ENCODE measurements at regions not wholly inside any gene's neighbourhood (a gene's known extent, or its start where the extent isn't known, plus 50 kb on each side); places are given as distances from the start of the nearest gene placed in this dataset.

GRCh38 chr4:160019936-160020335 lies 917.1 kb downstream of the RAPGEF2 start:
- no peak overlapping the region for H3K27ac Mint-ChIP-seq (ENCODE audit: unreplicated experiment)
- H4K20me1 ChIP-seq (ENCODE audit: insufficient read depth, low read length), result no peaks in the 10 kb centered on the region
- no peak overlapping the region for H3K27ac ChIP-seq (ENCODE audit: low read depth, low read length)
- H3K4me3 Mint-ChIP-seq (ENCODE audit: unreplicated experiment), result no peak overlapping the region
- no peaks in the 10 kb centered on the region for H3K27me3 ChIP-seq (ENCODE audit: insufficient read depth, low read length)
- H3K36me3 ChIP-seq (ENCODE audit: insufficient read depth, low read length), result no peaks in the 10 kb centered on the region
- TF ChIP-seq CTCF (IDR thresholded peaks at IDR 0.05; ENCODE audit: insufficient read depth, low read depth, low read length) (no peak), EZH2 (IDR thresholded peaks at IDR 0.05; ENCODE audit: insufficient read depth, low read length) (no peak)
- FAIRE-seq (no peak), DNase-seq (ENCODE audit: low read depth) (no peak)
- H3K4me3 ChIP-seq (ENCODE audit: insufficient read depth, low read depth, low read length), result no peak overlapping the region
- H3K9me3 Mint-ChIP-seq (ENCODE audit: unreplicated experiment), result peaks cover 1% of the 10 kb centered on the region
- H3K4me1 ChIP-seq (ENCODE audit: insufficient read depth, low read length), result no peaks in the 10 kb centered on the region
- no peaks in the 10 kb centered on the region for H3K4me1 Mint-ChIP-seq (ENCODE audit: low read depth, unreplicated experiment)
- no peaks in the 10 kb centered on the region for H3K36me3 Mint-ChIP-seq (ENCODE audit: low read depth, unreplicated experiment)
- H3K9me3 ChIP-seq (ENCODE audit: insufficient read depth, low read depth, low read length), result no peaks in the 10 kb centered on the region
- no peak overlapping the region for H3K9ac ChIP-seq (ENCODE audit: low read length)
- H3K79me2 ChIP-seq (ENCODE audit: insufficient read depth, low read length), result no peaks in the 10 kb centered on the region
- H2AFZ ChIP-seq (ENCODE audit: low read depth, low read length), result no peak overlapping the region
- peaks cover 2% of the 10 kb centered on the region for H3K27me3 Mint-ChIP-seq (ENCODE audit: low read depth, unreplicated experiment)
- no peak overlapping the region for H3K4me2 ChIP-seq (ENCODE audit: low read length)

- Histone ChIP-seq H3K4me1 (ENCODE audit: insufficient read depth, low read length) (no peaks in the 10 kb centered on the region), H3K27me3 (ENCODE audit: insufficient read depth, low read length) (no peaks in the 10 kb centered on the region), H3K36me3 (ENCODE audit: insufficient read depth, low read length) (no peaks in the 10 kb centered on the region), H4K20me1 (ENCODE audit: insufficient read depth, low read length) (no peaks in the 10 kb centered on the region), H3K9ac (ENCODE audit: low read length) (no peak overlapping the region), H2AFZ (ENCODE audit: low read depth, low read length) (no peak overlapping the region), H3K4me2 (ENCODE audit: low read length) (no peak overlapping the region), H3K9me3 (ENCODE audit: insufficient read depth, low read depth, low read length) (no peaks in the 10 kb centered on the region), H3K79me2 (ENCODE audit: insufficient read depth, low read length) (no peaks in the 10 kb centered on the region), H3K27ac (ENCODE audit: low read depth, low read length) (no peak overlapping the region), H3K4me3 (ENCODE audit: insufficient read depth, low read depth, low read length) (no peak overlapping the region)
- Mint-ChIP-seq H3K9me3 (ENCODE audit: unreplicated experiment) (peaks cover 1% of the 10 kb centered on the region), H3K4me3 (ENCODE audit: unreplicated experiment) (no peak overlapping the region), H3K27me3 (ENCODE audit: low read depth, unreplicated experiment) (no peaks in the 10 kb centered on the region), H3K4me1 (ENCODE audit: low read depth, unreplicated experiment) (peaks cover 3% of the 10 kb centered on the region), H3K36me3 (ENCODE audit: low read depth, unreplicated experiment) (no peaks in the 10 kb centered on the region), H3K27ac (ENCODE audit: unreplicated experiment) (no peak overlapping the region)
- DNase-seq (ENCODE audit: low read depth) (no peak), FAIRE-seq (no peak)
- no peak for TF ChIP-seq CTCF (IDR thresholded peaks at IDR 0.05; ENCODE audit: insufficient read depth, low read depth, low read length)
- TF ChIP-seq EZH2 (IDR thresholded peaks at IDR 0.05; ENCODE audit: insufficient read depth, low read length), result no peak
Observed at GRCh38 chr4:160020804-160021203, 917.9 kb downstream of the RAPGEF2 start.

GRCh38 chr4:160021870-160022269 lies 919.0 kb downstream of the RAPGEF2 start:
- no peaks in the 10 kb centered on the region for H3K79me2 ChIP-seq (ENCODE audit: insufficient read depth, low read length)
- FAIRE-seq, result no peak
- no peak overlapping the region for H3K27ac ChIP-seq (ENCODE audit: low read depth, low read length)
- TF ChIP-seq EZH2 (IDR thresholded peaks at IDR 0.05; ENCODE audit: insufficient read depth, low read length), result no peak
- TF ChIP-seq CTCF (IDR thresholded peaks at IDR 0.05; ENCODE audit: insufficient read depth, low read depth, low read length), result no peak
- H4K20me1 ChIP-seq (ENCODE audit: insufficient read depth, low read length), result no peaks in the 10 kb centered on the region
- H3K9ac ChIP-seq (ENCODE audit: low read length), result no peak overlapping the region
- H3K27ac Mint-ChIP-seq (ENCODE audit: unreplicated experiment), result no peak overlapping the region
- no peaks in the 10 kb centered on the region for H3K27me3 Mint-ChIP-seq (ENCODE audit: low read depth, unreplicated experiment)
- no peaks in the 10 kb centered on the region for H3K4me1 ChIP-seq (ENCODE audit: insufficient read depth, low read length)
- H3K27me3 ChIP-seq (ENCODE audit: insufficient read depth, low read length), result no peaks in the 10 kb centered on the region
- no peak overlapping the region for H3K4me3 Mint-ChIP-seq (ENCODE audit: unreplicated experiment)
- no peaks in the 10 kb centered on the region for H3K9me3 ChIP-seq (ENCODE audit: insufficient read depth, low read depth, low read length)
- DNase-seq (ENCODE audit: low read depth), result no peak
- no peaks in the 10 kb centered on the region for H3K36me3 ChIP-seq (ENCODE audit: insufficient read depth, low read length)
- peaks cover 1% of the 10 kb centered on the region for H3K9me3 Mint-ChIP-seq (ENCODE audit: unreplicated experiment)
- no peaks in the 10 kb centered on the region for H3K36me3 Mint-ChIP-seq (ENCODE audit: low read depth, unreplicated experiment)
- H3K4me3 ChIP-seq (ENCODE audit: insufficient read depth, low read depth, low read length), result no peak overlapping the region
- peaks cover 9% of the 10 kb centered on the region for H3K4me1 Mint-ChIP-seq (ENCODE audit: low read depth, unreplicated experiment)
- H2AFZ ChIP-seq (ENCODE audit: low read depth, low read length), result no peak overlapping the region
- no peak overlapping the region for H3K4me2 ChIP-seq (ENCODE audit: low read length)
